ENCODE measurements at regions not wholly inside any gene's neighbourhood (a gene's known extent, or its start where the extent isn't known, plus 50 kb on each side); places are given as distances from the start of the nearest gene placed in this dataset.

DNA sequence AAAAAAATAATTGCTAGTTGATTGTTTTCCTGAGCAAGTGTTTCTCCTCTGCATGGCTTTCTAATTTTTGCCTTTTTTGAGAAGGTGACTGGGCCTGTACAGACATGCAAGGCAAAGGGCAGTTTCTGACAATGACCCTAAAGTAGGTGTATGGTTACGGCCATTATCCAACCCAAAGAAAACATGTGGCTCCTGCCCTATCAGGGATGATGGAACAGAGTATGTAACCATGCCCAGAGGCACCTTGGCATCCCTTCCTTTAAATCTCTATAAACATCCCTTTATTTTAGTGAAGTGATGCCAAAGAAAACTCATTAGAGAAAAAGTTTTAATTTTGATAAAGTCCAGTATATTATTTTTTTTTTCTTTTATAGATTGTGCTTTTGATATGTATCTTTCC lies 217.5 kb downstream of the LPIN1 start:
- TF ChIP-seq CTCF (IDR thresholded peaks at IDR 0.05): no peak
- TF ChIP-seq POLR2A (IDR thresholded peaks at IDR 0.05): no peak
- TF ChIP-seq EP300 (IDR thresholded peaks at IDR 0.05): no peak

All from tibial nerve (tissue), 4 donors.